ENCODE measurements at regions not wholly inside any gene's neighbourhood (a gene's known extent, or its start where the extent isn't known, plus 50 kb on each side); places are given as distances from the start of the nearest gene placed in this dataset.

GRCh38 chr3:23106666-23107065 is 96.5 kb upstream of the UBE2E2 start:
- no peak for TF ChIP-seq RARB (CRISPR knock-in tag; IDR thresholded peaks at IDR 0.05)
- no peak for TF ChIP-seq SNAI2 (CRISPR knock-in tag; IDR thresholded peaks at IDR 0.05)
- TF ChIP-seq ZNF70 (CRISPR knock-in tag; IDR thresholded peaks at IDR 0.05), result no peak
- no peak for TF ChIP-seq PPARA (CRISPR knock-in tag; IDR thresholded peaks at IDR 0.05; ENCODE audit: borderline replicate concordance)
- TF ChIP-seq, protein P1, sequence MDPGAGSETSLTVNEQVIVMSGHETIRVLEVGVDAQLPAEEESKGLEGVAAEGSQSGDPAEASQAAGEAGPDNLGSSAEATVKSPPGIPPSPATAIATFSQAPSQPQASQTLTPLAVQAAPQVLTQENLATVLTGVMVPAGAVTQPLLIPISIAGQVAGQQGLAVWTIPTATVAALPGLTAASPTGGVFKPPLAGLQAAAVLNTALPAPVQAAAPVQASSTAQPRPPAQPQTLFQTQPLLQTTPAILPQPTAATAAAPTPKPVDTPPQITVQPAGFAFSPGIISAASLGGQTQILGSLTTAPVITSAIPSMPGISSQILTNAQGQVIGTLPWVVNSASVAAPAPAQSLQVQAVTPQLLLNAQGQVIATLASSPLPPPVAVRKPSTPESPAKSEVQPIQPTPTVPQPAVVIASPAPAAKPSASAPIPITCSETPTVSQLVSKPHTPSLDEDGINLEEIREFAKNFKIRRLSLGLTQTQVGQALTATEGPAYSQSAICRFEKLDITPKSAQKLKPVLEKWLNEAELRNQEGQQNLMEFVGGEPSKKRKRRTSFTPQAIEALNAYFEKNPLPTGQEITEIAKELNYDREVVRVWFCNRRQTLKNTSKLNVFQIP (CRISPR knock-in tag; IDR thresholded peaks at IDR 0.05; ENCODE audit: borderline replicate concordance, low read depth), result no peak
- no peak for TF ChIP-seq ZNF8 (CRISPR knock-in tag; IDR thresholded peaks at IDR 0.05)
- TF ChIP-seq ZFP3 (CRISPR knock-in tag; IDR thresholded peaks at IDR 0.05), result no peak
- TF ChIP-seq, protein P2, sequence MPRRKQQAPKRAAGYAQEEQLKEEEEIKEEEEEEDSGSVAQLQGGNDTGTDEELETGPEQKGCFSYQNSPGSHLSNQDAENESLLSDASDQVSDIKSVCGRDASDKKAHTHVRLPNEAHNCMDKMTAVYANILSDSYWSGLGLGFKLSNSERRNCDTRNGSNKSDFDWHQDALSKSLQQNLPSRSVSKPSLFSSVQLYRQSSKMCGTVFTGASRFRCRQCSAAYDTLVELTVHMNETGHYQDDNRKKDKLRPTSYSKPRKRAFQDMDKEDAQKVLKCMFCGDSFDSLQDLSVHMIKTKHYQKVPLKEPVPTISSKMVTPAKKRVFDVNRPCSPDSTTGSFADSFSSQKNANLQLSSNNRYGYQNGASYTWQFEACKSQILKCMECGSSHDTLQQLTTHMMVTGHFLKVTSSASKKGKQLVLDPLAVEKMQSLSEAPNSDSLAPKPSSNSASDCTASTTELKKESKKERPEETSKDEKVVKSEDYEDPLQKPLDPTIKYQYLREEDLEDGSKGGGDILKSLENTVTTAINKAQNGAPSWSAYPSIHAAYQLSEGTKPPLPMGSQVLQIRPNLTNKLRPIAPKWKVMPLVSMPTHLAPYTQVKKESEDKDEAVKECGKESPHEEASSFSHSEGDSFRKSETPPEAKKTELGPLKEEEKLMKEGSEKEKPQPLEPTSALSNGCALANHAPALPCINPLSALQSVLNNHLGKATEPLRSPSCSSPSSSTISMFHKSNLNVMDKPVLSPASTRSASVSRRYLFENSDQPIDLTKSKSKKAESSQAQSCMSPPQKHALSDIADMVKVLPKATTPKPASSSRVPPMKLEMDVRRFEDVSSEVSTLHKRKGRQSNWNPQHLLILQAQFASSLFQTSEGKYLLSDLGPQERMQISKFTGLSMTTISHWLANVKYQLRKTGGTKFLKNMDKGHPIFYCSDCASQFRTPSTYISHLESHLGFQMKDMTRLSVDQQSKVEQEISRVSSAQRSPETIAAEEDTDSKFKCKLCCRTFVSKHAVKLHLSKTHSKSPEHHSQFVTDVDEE (CRISPR knock-in tag; IDR thresholded peaks at IDR 0.05), result no peak
- no peak for TF ChIP-seq TCF4 (CRISPR knock-in tag; IDR thresholded peaks at IDR 0.05; ENCODE audit: borderline replicate concordance)
- no peak for TF ChIP-seq CSDC2 (CRISPR knock-in tag; IDR thresholded peaks at IDR 0.05)
- no peak for TF ChIP-seq ZC3H10 (CRISPR knock-in tag; IDR thresholded peaks at IDR 0.05)
- no peak for TF ChIP-seq ESRRG (CRISPR knock-in tag; IDR thresholded peaks at IDR 0.05)
- no peak for TF ChIP-seq ARNTL (CRISPR knock-in tag; IDR thresholded peaks at IDR 0.05; ENCODE audit: borderline replicate concordance, low read depth)
- TF ChIP-seq, protein P3, sequence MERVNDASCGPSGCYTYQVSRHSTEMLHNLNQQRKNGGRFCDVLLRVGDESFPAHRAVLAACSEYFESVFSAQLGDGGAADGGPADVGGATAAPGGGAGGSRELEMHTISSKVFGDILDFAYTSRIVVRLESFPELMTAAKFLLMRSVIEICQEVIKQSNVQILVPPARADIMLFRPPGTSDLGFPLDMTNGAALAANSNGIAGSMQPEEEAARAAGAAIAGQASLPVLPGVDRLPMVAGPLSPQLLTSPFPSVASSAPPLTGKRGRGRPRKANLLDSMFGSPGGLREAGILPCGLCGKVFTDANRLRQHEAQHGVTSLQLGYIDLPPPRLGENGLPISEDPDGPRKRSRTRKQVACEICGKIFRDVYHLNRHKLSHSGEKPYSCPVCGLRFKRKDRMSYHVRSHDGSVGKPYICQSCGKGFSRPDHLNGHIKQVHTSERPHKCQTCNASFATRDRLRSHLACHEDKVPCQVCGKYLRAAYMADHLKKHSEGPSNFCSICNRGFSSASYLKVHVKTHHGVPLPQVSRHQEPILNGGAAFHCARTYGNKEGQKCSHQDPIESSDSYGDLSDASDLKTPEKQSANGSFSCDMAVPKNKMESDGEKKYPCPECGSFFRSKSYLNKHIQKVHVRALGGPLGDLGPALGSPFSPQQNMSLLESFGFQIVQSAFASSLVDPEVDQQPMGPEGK (CRISPR knock-in tag; IDR thresholded peaks at IDR 0.05; ENCODE audit: borderline replicate concordance), result no peak
- no peak for TF ChIP-seq ISL1 (CRISPR knock-in tag; IDR thresholded peaks at IDR 0.05)
- no peak for ATAC-seq

GRCh38 chr3:23107221-23107620 is 95.9 kb upstream of the UBE2E2 start:
- no peak for TF ChIP-seq TCF4 (CRISPR knock-in tag; IDR thresholded peaks at IDR 0.05; ENCODE audit: borderline replicate concordance)
- no peak for TF ChIP-seq TOX (CRISPR knock-in tag; IDR thresholded peaks at IDR 0.05; ENCODE audit: borderline replicate concordance)
- no peak for TF ChIP-seq OSR1 (CRISPR knock-in tag; IDR thresholded peaks at IDR 0.05)
- ATAC-seq, result no peak

GRCh38 chr3:23108451-23109057 is 94.6 kb upstream of the UBE2E2 start:
- no peak for TF ChIP-seq ZC3H10 (CRISPR knock-in tag; IDR thresholded peaks at IDR 0.05)
- TF ChIP-seq ZNF565 (CRISPR knock-in tag; conservative IDR thresholded peaks at IDR 0.05; ENCODE audit: low read depth), result no peak
- TF ChIP-seq, protein P3 (CRISPR knock-in tag; IDR thresholded peaks at IDR 0.05; ENCODE audit: borderline replicate concordance), result no peak
- TF ChIP-seq ZNF8 (CRISPR knock-in tag; IDR thresholded peaks at IDR 0.05), result no peak
- TF ChIP-seq, protein P4, sequence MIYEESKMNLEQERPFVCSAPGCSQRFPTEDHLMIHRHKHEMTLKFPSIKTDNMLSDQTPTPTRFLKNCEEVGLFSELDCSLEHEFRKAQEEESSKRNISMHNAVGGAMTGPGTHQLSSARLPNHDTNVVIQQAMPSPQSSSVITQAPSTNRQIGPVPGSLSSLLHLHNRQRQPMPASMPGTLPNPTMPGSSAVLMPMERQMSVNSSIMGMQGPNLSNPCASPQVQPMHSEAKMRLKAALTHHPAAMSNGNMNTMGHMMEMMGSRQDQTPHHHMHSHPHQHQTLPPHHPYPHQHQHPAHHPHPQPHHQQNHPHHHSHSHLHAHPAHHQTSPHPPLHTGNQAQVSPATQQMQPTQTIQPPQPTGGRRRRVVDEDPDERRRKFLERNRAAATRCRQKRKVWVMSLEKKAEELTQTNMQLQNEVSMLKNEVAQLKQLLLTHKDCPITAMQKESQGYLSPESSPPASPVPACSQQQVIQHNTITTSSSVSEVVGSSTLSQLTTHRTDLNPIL (CRISPR knock-in tag; IDR thresholded peaks at IDR 0.05; ENCODE audit: low read depth), result no peak
- TF ChIP-seq TCF4 (CRISPR knock-in tag; IDR thresholded peaks at IDR 0.05; ENCODE audit: borderline replicate concordance), result no peak
- no peak for TF ChIP-seq ZFP3 (CRISPR knock-in tag; IDR thresholded peaks at IDR 0.05)
- TF ChIP-seq TOX (CRISPR knock-in tag; IDR thresholded peaks at IDR 0.05; ENCODE audit: borderline replicate concordance), result no peak
- TF ChIP-seq ZNF70 (CRISPR knock-in tag; IDR thresholded peaks at IDR 0.05), result no peak
- TF ChIP-seq, protein P1 (CRISPR knock-in tag; IDR thresholded peaks at IDR 0.05; ENCODE audit: borderline replicate concordance, low read depth), result no peak

More at GRCh38 chr3:23108451-23109057, 94.6 kb upstream of the UBE2E2 start:
- no peak for ATAC-seq

Data from SK-N-SH treated with all-trans-retinoic acid at 6 μM for 48 hours (cell line).